Panc1 (cell line): ENCODE measurements at regions not wholly inside any gene's neighbourhood (a gene's known extent, or its start where the extent isn't known, plus 50 kb on each side); places are given as distances from the start of the nearest gene placed in this dataset.

Experiments used
- ATAC-seq: fragments of 200-7000 bp; cut with Tn5 transposase; 2 replicates; pipeline ENCODE4 v1.9.1; 2020; ENCODE audit warnings: mild to moderate bottlenecking, moderate library complexity
- BruUV-seq: library from RNA; stranded (reverse); fragments of 400-500 nt; replicated peaks from 2 replicates; lab custom pipeline; 2021; lab: Mats Ljungman, UMichigan
- CTCF ChIA-PET: fragments of 300-600 bp; sonication (Branson Sonifier 250); formaldehyde crosslinking; loops from one replicate; lab custom pipeline; 2022; ENCODE audit warnings: antibody characterized with exemption; lab: Charles Lee
- POLR2A ChIA-PET: fragments of 300-600 bp; sonication (Branson Sonifier 250); formaldehyde crosslinking; loops from one replicate; lab custom pipeline; 2022; ENCODE audit warnings: antibody characterized with exemption; lab: Charles Lee
- DNase-seq: peaks from one replicate; pipeline ENCODE4 v3.0.0-alpha.2; 2010; ENCODE audit warnings: low read depth, low spot score
- H3K27ac ChIP-seq: 2 replicates; pipeline ENCODE4 v1.5.1; 2011; ENCODE audit warnings: mild to moderate bottlenecking, low read length, inconsistent platforms
- H3K27me3 ChIP-seq: fragments of 200-500 bp; sonication (Bioruptor generic); 2 replicates; pipeline ENCODE4 v1.6.0; 2014; ENCODE audit warnings: low read length, inconsistent platforms; ENCODE audit not compliant: control insufficient read depth, insufficient read depth
- H3K36me3 ChIP-seq: fragments of 200-500 bp; sonication (Bioruptor generic); 2 replicates; pipeline ENCODE4 v1.5.1; 2014; ENCODE audit warnings: inconsistent platforms, mild to moderate bottlenecking, low read length, moderate library complexity; ENCODE audit not compliant: control insufficient read depth, insufficient read depth
- H3K4me1 ChIP-seq: 2 replicates; pipeline ENCODE4 v1.5.1; 2011; ENCODE audit warnings: inconsistent platforms, mild to moderate bottlenecking, low read length, moderate library complexity; ENCODE audit not compliant: control insufficient read depth, insufficient read depth
- H3K4me3 ChIP-seq, 2 experiments: 2 replicates each; pipeline ENCODE4 v1.5.1; 2011 to 2012; ENCODE audit warnings: low read depth in 2 of 2, low read length in 2 of 2, mild to moderate bottlenecking in 2 of 2, inconsistent platforms in 1 of 2, moderate library complexity in 1 of 2
- H3K9me3 ChIP-seq: fragments of 200-500 bp; sonication (Bioruptor generic); 2 replicates; pipeline ENCODE4 v1.5.1; 2014; ENCODE audit warnings: low read depth, mild to moderate bottlenecking, inconsistent platforms, low read length, moderate library complexity; ENCODE audit not compliant: control insufficient read depth, insufficient read depth
- POLR2AphosphoS5 ChIP-seq: IDR thresholded peaks from 2 replicates; pipeline ENCODE4 v1.6.1; 2012; ENCODE audit warnings: mild to moderate bottlenecking, low read depth, low read length, moderate library complexity
- SIN3A ChIP-seq: IDR thresholded peaks from 2 replicates; pipeline ENCODE4 v1.6.1; 2012; ENCODE audit warnings: low read depth, mild to moderate bottlenecking, low read length, moderate library complexity, borderline replicate concordance; ENCODE audit not compliant: insufficient read depth
- TCF7L2 ChIP-seq: IDR thresholded peaks from 2 replicates; pipeline ENCODE4 v1.6.1; 2011; ENCODE audit warnings: mild to moderate bottlenecking, low read depth, low read length, inconsistent platforms
- in situ Hi-C: cut with HindIII; loops from 2 replicates; pipeline ENCODE4 v1.10.0; 2016; ENCODE audit warnings: low sequenced_read_pairs, low pct_unique_long_range_greater_than_20kb
- intact Hi-C: fragments of 100-400 bp; cut with micrococcal nuclease; formaldehyde crosslinking; loops from one replicate; pipeline ENCODE4 v1.10.0; 2022; ENCODE audit not compliant: unreplicated experiment
- TF ChIP-seq, protein P1 (sequence below), 2 experiments: IDR thresholded peaks; 2 replicates each; pipeline ENCODE4 v1.6.1; 2011 to 2012; ENCODE audit warnings: low read depth in 2 of 2, control low read depth in 1 of 2, low read length in 1 of 2, mild to moderate bottlenecking in 1 of 2, moderate library complexity in 1 of 2; ENCODE audit not compliant: insufficient read depth in 1 of 2
- TF ChIP-seq, protein P2 (sequence below): fragments of 450-650 bp; IDR thresholded peaks from 2 replicates; pipeline ENCODE4 v1.5.1; 2017; ENCODE audit warnings: mild to moderate bottlenecking

DNA sequence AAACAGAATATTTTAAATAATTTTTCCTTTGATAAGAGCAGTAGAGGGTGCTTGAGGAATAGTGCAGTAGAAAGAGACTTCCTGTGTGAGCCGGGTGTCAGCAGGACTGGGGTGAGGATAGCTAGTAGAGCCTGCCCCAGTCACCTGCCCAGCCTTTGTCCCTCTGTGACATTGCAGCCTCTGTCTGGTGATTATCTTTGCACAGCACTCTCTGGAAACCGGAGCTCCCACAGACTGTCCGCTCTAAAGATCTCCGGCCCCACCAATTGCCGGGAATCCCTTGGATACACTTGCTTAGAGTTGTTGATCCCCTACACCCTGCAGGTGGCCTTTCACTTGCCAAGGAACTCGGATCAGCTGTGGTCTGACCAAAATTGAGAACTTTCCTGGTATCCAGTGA lies 1081.3 kb upstream of the TMEFF2 start:
- TF ChIP-seq SIN3A: no peak
- TF ChIP-seq, protein P1, sequence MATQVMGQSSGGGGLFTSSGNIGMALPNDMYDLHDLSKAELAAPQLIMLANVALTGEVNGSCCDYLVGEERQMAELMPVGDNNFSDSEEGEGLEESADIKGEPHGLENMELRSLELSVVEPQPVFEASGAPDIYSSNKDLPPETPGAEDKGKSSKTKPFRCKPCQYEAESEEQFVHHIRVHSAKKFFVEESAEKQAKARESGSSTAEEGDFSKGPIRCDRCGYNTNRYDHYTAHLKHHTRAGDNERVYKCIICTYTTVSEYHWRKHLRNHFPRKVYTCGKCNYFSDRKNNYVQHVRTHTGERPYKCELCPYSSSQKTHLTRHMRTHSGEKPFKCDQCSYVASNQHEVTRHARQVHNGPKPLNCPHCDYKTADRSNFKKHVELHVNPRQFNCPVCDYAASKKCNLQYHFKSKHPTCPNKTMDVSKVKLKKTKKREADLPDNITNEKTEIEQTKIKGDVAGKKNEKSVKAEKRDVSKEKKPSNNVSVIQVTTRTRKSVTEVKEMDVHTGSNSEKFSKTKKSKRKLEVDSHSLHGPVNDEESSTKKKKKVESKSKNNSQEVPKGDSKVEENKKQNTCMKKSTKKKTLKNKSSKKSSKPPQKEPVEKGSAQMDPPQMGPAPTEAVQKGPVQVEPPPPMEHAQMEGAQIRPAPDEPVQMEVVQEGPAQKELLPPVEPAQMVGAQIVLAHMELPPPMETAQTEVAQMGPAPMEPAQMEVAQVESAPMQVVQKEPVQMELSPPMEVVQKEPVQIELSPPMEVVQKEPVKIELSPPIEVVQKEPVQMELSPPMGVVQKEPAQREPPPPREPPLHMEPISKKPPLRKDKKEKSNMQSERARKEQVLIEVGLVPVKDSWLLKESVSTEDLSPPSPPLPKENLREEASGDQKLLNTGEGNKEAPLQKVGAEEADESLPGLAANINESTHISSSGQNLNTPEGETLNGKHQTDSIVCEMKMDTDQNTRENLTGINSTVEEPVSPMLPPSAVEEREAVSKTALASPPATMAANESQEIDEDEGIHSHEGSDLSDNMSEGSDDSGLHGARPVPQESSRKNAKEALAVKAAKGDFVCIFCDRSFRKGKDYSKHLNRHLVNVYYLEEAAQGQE (IDR thresholded peaks at IDR 0.05; ENCODE audit: insufficient read depth in 1 of 2, low read depth in 2 of 2, low read length in 1 of 2): no peak
- TF ChIP-seq POLR2AphosphoS5: no peak
- TF ChIP-seq TCF7L2: no peak
- TF ChIP-seq, protein P2, sequence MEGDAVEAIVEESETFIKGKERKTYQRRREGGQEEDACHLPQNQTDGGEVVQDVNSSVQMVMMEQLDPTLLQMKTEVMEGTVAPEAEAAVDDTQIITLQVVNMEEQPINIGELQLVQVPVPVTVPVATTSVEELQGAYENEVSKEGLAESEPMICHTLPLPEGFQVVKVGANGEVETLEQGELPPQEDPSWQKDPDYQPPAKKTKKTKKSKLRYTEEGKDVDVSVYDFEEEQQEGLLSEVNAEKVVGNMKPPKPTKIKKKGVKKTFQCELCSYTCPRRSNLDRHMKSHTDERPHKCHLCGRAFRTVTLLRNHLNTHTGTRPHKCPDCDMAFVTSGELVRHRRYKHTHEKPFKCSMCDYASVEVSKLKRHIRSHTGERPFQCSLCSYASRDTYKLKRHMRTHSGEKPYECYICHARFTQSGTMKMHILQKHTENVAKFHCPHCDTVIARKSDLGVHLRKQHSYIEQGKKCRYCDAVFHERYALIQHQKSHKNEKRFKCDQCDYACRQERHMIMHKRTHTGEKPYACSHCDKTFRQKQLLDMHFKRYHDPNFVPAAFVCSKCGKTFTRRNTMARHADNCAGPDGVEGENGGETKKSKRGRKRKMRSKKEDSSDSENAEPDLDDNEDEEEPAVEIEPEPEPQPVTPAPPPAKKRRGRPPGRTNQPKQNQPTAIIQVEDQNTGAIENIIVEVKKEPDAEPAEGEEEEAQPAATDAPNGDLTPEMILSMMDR: no peak
- BruUV-seq: no TSS peak
- H3K36me3 ChIP-seq: no peaks in the 10 kb centered on the region
- intact Hi-C loops (no loop called here), in situ Hi-C loops (no loop called here)
- CTCF ChIA-PET: no interaction called here
- no peak for ATAC-seq
- no peak for DNase-seq
- no peak overlapping the region for H3K27ac ChIP-seq
- H3K4me1 ChIP-seq: no peaks in the 10 kb centered on the region
- no peak overlapping the region for H3K4me3 ChIP-seq
- H3K27me3 ChIP-seq: no peaks in the 10 kb centered on the region
- H3K9me3 ChIP-seq: no peaks in the 10 kb centered on the region
- POLR2A ChIA-PET: no interaction called here

GRCh38 chr2:193272011-193272410 lies 1077.3 kb upstream of the TMEFF2 start:
- H3K27me3 ChIP-seq: no peaks in the 10 kb centered on the region
- DNase-seq: no peak
- intact Hi-C loops (no loop called here), in situ Hi-C loops (no loop called here)
- H3K36me3 ChIP-seq: no peaks in the 10 kb centered on the region
- ATAC-seq: no peak
- no TSS peak for BruUV-seq
- TF ChIP-seq, protein P2: no peak
- TF ChIP-seq, protein P1 (IDR thresholded peaks at IDR 0.05; ENCODE audit: insufficient read depth in 1 of 2, low read depth in 2 of 2, low read length in 1 of 2): no peak
- TF ChIP-seq TCF7L2 (no peak), SIN3A (no peak), POLR2AphosphoS5 (no peak)
- POLR2A ChIA-PET: no interaction called here
- no peak overlapping the region for H3K27ac ChIP-seq
- no peak overlapping the region for H3K4me3 ChIP-seq
- no peaks in the 10 kb centered on the region for H3K9me3 ChIP-seq
- CTCF ChIA-PET: no interaction called here
- no peaks in the 10 kb centered on the region for H3K4me1 ChIP-seq
